Activated naive CD4-positive, alpha-beta T cell treated with anti-CD3 and anti-CD28 coated beads, Interleukin-2, amount 10 ng/mL, durations not matched to agents 7 days and 5 days (primary cell): ENCODE measurements at regions not wholly inside any gene's neighbourhood (a gene's known extent, or its start where the extent isn't known, plus 50 kb on each side); places are given as distances from the start of the nearest gene placed in this dataset.

Source experiments
- CTCF ChIA-PET: fragments of 350-600 bp; sonication (Branson Sonifier 250); formaldehyde crosslinking; loops from one replicate; lab custom pipeline; 2021; ENCODE audit warnings: antibody characterized with exemption; lab: Charles Lee
- DNase-seq: peaks from one replicate; pipeline ENCODE4 v3.0.0-alpha.2; 2020
- H3K27ac Mint-ChIP-seq: one replicate; pipeline ENCODE4 v1.8.0; 2021; ENCODE audit warnings: mild to moderate bottlenecking, moderate library complexity, mixed read lengths
- H3K27me3 Mint-ChIP-seq: one replicate; pipeline ENCODE4 v1.8.0; 2021; ENCODE audit warnings: mild to moderate bottlenecking, mixed read lengths
- H3K36me3 Mint-ChIP-seq: one replicate; pipeline ENCODE4 v1.8.0; 2021; ENCODE audit warnings: mixed read lengths
- H3K4me1 Mint-ChIP-seq: one replicate; pipeline ENCODE4 v1.8.0; 2021; ENCODE audit warnings: mixed read lengths
- H3K4me3 Mint-ChIP-seq: one replicate; pipeline ENCODE4 v1.8.0; 2021; ENCODE audit warnings: mild to moderate bottlenecking, moderate library complexity, mixed read lengths
- H3K9me3 Mint-ChIP-seq: one replicate; pipeline ENCODE4 v1.8.0; 2021; ENCODE audit warnings: mixed read lengths

DNA sequence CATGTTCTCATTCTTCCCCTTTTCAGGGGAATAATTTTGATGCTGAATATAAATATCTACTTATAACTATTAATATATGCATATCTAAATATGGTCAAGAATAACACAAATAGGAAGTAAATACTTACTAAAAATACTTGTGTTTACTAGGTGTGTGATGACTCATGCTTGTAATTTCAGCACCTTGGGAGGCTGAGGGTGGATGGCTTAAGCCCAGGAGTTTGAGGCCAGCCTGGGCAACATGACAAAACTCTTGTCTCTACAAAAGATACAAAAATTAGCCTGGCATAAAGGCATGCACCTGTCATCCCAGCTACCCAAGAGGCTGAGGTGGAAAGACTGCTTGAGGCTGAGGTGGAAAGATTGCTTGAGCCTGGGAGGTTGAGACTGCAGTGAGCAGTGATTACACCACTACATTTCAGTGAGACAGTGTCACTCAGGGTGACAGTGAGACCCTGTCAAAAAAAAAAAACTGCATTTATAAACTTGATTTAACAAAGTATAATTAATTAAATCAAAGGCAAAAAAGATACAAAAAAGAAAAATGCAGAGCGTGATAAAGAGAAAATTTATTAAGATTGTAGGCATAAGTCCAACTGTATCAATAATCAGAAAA is 703.1 kb upstream of the VRK2 start:
- Mint-ChIP-seq H3K27me3 (no peaks in the 10 kb centered on the region), H3K4me1 (no peaks in the 10 kb centered on the region), H3K4me3 (no peak overlapping the region), H3K9me3 (peaks cover 40% of the 10 kb centered on the region), H3K27ac (no peak overlapping the region), H3K36me3 (no peaks in the 10 kb centered on the region)
- DNase-seq, result no peak
- CTCF ChIA-PET, result no interaction called here

DNA sequence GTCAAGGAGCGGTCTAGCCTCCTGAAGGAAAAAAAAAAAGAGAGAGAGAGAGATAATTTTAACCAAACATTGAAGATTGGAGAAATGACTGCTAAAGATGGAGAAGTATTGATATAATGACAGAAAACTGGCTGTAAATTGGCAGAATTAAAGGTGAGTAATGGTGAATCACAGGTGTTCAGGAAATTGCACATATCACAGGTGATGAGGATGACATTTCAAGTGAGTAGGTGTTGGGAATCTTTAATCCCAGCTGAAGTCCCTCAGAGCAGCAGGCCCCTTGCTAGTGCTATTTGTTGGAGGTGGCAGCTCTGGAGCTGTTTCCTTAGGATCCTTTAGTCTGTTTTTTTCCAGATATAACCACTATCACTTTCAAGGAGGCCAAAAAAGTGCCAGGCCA is 678.4 kb upstream of the VRK2 start:
- H3K4me1 Mint-ChIP-seq, result no peaks in the 10 kb centered on the region
- H3K9me3 Mint-ChIP-seq, result peaks cover 9% of the 10 kb centered on the region
- CTCF ChIA-PET, result no interaction called here
- H3K36me3 Mint-ChIP-seq, result no peaks in the 10 kb centered on the region
- no peak overlapping the region for H3K27ac Mint-ChIP-seq
- no peak for DNase-seq
- H3K27me3 Mint-ChIP-seq, result no peaks in the 10 kb centered on the region
- H3K4me3 Mint-ChIP-seq, result no peak overlapping the region

DNA sequence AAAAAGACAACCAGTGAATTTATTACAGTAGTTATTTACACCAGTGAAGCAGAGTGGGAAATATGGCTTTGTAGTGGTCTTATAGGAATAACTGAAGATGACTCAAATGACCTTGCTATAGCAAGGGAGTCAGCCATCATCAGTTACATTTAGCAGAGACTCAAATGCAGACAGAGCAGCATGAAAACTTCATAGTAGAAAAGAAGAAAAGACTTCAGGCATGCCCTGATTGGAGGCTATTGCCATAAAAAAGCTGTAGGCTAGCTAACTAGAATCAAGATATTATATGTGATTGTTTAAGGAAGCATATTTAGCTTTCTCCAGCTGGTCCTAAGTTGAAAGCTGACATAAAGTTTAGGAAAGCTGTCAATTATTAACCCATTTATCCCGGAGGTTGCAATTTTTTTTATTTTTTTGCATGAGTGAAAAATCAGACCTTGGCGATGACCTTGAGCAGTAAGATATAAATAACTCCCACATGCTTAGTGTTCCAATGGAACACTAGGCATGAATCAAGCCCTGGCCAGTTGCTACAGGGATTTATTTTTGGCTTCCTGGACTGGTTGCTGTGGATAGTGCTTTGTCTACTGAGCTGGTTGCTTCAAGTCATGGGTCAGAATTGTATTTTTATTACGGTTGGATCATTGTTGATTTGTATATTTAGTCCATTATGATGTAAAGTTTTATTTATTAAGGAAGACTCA is 675.6 kb upstream of the VRK2 start:
- CTCF ChIA-PET, result no interaction called here
- H3K4me1 Mint-ChIP-seq, result no peaks in the 10 kb centered on the region
- peaks cover 11% of the 10 kb centered on the region for H3K9me3 Mint-ChIP-seq
- H3K36me3 Mint-ChIP-seq, result no peaks in the 10 kb centered on the region
- DNase-seq, result no peak
- H3K27me3 Mint-ChIP-seq, result no peaks in the 10 kb centered on the region
- H3K27ac Mint-ChIP-seq, result no peak overlapping the region
- H3K4me3 Mint-ChIP-seq, result no peak overlapping the region

DNA sequence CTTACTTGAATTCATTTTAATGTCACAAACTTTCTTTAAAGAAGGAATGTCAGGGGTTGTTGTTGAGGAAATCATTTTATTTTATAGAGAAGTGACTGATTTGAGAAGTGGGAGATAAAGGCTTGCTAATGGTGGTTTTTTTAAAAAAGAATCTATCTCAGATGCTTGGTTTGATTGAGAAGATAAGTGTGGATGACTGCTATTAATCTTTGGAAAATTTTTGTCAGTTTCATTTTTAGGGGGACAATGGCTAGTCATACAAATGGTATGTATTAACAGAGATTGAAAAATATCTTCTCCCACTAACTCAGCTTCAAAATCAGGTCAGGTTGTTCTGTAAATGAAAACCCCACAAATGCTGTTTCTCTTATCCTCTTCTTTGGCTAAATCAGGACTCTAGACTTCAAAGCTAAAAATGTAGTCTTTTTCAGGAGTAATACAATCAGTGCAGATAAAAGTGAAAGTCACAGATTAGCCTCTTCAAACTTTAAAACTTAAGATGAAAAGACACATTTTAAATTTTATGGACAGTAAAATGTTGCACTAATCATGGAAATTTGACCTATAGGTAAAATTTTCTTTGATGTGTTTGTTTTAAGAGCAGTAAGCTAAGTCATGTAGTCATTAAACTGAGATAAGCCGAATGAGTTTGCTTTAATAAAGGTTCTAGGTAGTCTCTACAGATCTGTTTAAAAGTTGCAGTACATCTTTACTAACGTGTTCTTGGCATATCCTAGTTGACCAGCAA is 674.2 kb upstream of the VRK2 start:
- Mint-ChIP-seq H3K27me3 (no peaks in the 10 kb centered on the region), H3K4me3 (no peak overlapping the region), H3K36me3 (no peaks in the 10 kb centered on the region), H3K9me3 (peaks cover 11% of the 10 kb centered on the region), H3K27ac (no peak overlapping the region), H3K4me1 (no peaks in the 10 kb centered on the region)
- CTCF ChIA-PET, result no interaction called here
- no peak for DNase-seq

DNA sequence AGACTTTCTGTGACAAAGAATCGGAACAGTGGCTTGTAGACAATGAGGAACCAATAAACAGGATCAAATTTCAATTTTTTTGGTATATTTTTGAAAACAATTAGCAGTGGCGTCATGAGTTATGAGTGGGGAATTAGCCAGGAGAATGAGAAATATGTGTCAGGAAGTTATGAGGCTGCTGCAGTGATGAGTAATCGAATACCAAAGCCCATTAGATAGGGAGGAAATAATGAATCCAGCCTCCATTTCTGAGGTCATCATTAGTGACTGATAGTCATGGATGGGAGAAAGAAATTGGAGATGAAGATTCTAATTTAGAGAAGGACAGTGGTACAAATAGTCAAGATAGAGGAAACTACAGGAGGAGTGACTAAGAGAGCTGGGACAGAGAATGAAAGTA is 673.1 kb upstream of the VRK2 start:
- Mint-ChIP-seq H3K9me3 (peaks cover 9% of the 10 kb centered on the region), H3K27ac (no peak overlapping the region), H3K36me3 (no peaks in the 10 kb centered on the region), H3K4me1 (no peaks in the 10 kb centered on the region), H3K27me3 (no peaks in the 10 kb centered on the region), H3K4me3 (no peak overlapping the region)
- DNase-seq, result no peak
- CTCF ChIA-PET, result no interaction called here

DNA sequence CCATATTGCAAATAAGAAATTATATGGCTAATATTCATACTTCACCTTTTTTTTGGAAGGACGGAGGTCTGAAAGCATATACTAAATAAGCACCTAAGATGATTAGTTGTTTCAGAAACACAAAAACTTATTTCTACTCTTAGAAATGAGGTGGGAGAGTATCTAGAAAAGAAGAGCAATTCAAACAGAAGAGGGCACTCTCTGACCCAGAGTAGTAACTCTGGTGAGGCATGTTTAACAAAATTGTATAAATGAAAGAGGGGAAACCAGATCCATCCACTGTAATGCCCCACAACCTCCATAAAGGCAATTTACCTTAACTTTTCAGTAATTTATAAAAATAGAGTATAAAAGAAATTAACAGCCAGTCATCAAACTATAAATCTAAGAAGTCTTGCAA is 669.6 kb upstream of the VRK2 start:
- CTCF ChIA-PET, result no interaction called here
- H3K4me1 Mint-ChIP-seq, result no peaks in the 10 kb centered on the region
- H3K27me3 Mint-ChIP-seq, result no peaks in the 10 kb centered on the region
- no peak overlapping the region for H3K4me3 Mint-ChIP-seq
- no peaks in the 10 kb centered on the region for H3K36me3 Mint-ChIP-seq
- no peak overlapping the region for H3K27ac Mint-ChIP-seq
- no peak for DNase-seq
- peaks cover 7% of the 10 kb centered on the region for H3K9me3 Mint-ChIP-seq

DNA sequence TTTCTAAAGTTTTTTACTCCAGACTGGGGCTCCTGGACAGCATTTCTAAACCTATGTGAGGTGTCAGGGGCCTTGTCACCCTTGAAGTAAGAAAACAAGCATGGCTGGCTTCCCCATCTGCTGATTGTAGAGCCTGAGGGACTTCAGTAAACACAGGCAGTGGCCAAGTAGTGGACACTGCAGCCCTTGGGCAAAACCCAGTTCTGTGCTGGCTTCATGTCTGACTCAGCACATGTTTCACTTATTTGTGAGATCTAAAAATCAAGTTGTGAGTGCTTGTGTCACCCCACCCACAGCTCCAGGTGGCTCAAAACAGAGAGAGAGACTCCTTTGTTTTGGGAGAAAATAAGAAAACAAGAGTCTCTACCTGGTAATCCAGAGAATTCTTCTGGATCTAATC is 660.3 kb upstream of the VRK2 start:
- CTCF ChIA-PET, result no interaction called here
- no peak overlapping the region for H3K4me3 Mint-ChIP-seq
- no peaks in the 10 kb centered on the region for H3K36me3 Mint-ChIP-seq
- DNase-seq, result no peak
- no peaks in the 10 kb centered on the region for H3K27me3 Mint-ChIP-seq
- no peaks in the 10 kb centered on the region for H3K4me1 Mint-ChIP-seq
- no peak overlapping the region for H3K27ac Mint-ChIP-seq
- peaks cover 17% of the 10 kb centered on the region for H3K9me3 Mint-ChIP-seq

DNA sequence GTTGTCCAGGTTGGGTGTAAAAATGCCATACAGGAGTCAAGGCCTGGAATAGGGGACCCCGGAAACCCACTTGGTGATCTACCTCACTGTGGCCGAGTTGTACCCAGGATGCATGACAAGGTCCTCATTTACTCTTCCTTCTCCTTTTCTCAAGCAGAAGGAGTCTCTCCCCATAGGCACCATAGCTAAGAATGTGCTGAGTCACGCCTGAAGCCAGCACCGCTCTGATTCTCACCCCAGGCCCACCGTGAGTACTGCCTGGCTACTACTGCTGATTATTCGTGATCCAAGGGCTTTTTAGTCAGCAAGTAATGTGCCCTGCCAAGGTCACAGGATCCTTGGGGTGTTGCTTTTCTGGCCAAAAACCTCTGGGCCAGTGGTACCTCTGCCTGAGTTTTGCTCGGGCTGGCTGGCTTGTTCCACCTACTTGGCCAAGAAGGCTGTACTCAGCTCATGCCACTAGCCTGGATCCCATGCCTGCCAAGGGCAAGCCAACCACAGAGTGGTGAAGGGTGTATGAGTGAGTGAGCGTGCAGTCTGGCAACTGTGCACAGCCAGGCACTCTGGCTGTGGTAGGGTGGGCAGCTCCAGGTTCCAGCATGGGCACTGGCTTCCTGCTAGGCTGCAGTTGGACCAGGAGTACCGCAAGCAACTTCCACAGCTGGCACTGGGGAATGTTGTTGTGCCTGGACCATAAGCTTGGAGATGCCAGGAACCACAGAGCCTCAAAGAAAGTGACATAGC is 650.1 kb upstream of the VRK2 start:
- peaks cover 17% of the 10 kb centered on the region for H3K9me3 Mint-ChIP-seq
- H3K27ac Mint-ChIP-seq, result no peak overlapping the region
- H3K4me1 Mint-ChIP-seq, result no peaks in the 10 kb centered on the region
- CTCF ChIA-PET, result no interaction called here
- no peaks in the 10 kb centered on the region for H3K36me3 Mint-ChIP-seq
- no peak overlapping the region for H3K4me3 Mint-ChIP-seq
- no peaks in the 10 kb centered on the region for H3K27me3 Mint-ChIP-seq
- DNase-seq, result no peak

DNA sequence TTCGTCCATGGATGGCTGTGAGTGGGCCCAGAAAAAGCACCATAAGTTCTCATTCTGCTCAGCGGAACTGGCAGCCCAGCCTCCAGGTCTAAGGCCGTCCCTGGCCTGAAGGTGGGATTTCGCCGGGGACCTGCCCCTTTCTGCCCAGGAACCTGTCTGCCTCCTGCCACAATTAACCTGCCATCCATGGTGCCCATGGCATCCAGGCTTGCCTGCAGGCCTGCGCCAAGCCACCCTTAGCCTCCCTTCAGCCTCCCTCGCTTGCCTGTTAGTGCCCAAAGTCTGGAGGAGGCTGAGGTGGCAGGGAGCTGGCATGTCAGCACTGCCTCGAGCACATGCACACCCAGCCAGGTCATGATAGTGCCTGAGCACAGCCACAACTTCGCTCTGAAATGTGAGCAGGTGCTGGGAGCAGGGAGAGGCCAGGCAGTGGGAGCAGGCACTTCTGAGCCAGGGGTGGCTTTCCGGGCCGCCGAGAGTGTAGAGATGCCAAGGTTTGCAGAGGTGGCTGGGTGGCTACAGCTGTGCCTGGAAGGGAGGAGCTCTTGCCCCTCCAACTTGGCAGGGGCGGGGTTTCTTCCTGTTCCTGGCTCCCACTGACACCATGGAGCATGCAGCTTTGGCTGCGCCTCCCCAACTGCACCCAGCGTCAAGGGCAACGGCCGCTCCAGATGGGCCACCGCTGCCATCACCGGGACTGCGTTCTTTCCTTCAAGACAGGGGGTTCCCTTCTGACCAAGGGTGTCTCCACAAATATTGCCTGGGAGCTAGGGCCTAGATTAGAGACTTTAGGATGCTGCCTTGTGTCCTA is 648.9 kb upstream of the VRK2 start:
- no peaks in the 10 kb centered on the region for H3K27me3 Mint-ChIP-seq
- H3K4me1 Mint-ChIP-seq, result no peaks in the 10 kb centered on the region
- no peaks in the 10 kb centered on the region for H3K36me3 Mint-ChIP-seq
- no peak for DNase-seq
- H3K9me3 Mint-ChIP-seq, result peaks cover 15% of the 10 kb centered on the region
- CTCF ChIA-PET, result no interaction called here
- no peak overlapping the region for H3K27ac Mint-ChIP-seq
- H3K4me3 Mint-ChIP-seq, result no peak overlapping the region

DNA sequence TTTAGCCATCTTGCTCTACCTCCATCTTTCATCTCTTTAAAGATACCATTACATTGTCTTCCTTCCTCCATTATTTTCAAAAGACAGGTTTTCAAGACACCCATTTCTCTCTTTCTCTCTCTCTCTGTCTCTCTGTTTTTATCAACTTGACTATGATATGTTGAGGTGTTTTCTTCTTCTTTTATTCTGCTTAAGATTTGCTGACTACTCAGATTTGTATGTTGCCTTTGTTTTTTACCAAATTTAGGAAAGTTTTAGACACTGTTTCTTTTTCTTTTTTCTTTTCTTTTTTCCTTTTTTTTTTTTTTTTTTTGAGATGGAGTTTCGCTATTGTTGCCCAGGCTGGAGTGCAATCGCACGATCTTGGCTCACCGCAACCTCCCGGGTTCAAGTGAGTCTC is 647.5 kb upstream of the VRK2 start:
- H3K27ac Mint-ChIP-seq, result no peak overlapping the region
- CTCF ChIA-PET, result no interaction called here
- peaks cover 15% of the 10 kb centered on the region for H3K9me3 Mint-ChIP-seq
- no peaks in the 10 kb centered on the region for H3K27me3 Mint-ChIP-seq
- DNase-seq, result no peak
- no peak overlapping the region for H3K4me3 Mint-ChIP-seq
- no peaks in the 10 kb centered on the region for H3K4me1 Mint-ChIP-seq
- H3K36me3 Mint-ChIP-seq, result no peaks in the 10 kb centered on the region

DNA sequence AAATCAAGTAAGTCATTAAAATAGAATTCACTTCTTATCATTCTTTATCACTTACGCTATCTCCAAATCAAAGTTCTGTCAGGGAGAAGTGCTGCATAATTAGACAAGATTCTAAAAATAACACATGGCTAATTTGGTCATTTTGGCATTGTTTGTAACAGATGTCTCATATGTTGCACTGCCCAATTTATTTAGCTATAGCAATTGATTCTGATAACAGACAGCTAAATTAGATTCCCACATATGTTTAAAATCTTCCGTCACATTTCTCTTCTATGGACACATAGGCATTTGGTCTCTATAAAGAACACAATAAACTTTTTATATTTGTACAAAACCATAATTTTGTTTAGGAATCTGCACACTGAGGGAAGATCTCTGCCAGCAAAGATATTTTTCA is 644.5 kb upstream of the VRK2 start:
- Mint-ChIP-seq H3K4me1 (no peaks in the 10 kb centered on the region), H3K27me3 (no peaks in the 10 kb centered on the region), H3K9me3 (peaks cover 6% of the 10 kb centered on the region), H3K27ac (no peak overlapping the region), H3K4me3 (no peak overlapping the region), H3K36me3 (no peaks in the 10 kb centered on the region)
- DNase-seq, result no peak
- CTCF ChIA-PET, result no interaction called here

DNA sequence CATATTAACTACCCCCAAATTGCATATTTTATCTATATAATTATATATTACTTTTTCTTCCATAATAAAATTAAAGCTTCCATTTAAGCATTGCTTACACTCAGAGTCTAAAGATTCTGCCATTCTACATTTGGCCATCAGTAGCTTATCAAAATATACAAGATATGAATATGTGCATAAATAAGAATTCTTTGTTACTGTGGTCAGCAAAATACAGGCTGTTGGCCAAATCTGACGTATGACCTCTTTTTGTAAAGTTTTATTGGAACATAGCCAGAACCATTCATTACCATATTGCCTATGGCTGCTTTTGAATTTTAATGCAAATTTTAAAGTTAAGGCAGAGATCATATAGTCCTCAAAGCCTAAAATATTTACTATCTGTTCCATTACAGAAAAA is 643.9 kb upstream of the VRK2 start:
- H3K4me3 Mint-ChIP-seq, result no peak overlapping the region
- CTCF ChIA-PET, result no interaction called here
- no peak for DNase-seq
- no peak overlapping the region for H3K27ac Mint-ChIP-seq
- peaks cover 5% of the 10 kb centered on the region for H3K9me3 Mint-ChIP-seq
- no peaks in the 10 kb centered on the region for H3K4me1 Mint-ChIP-seq
- H3K27me3 Mint-ChIP-seq, result no peaks in the 10 kb centered on the region
- H3K36me3 Mint-ChIP-seq, result no peaks in the 10 kb centered on the region

DNA sequence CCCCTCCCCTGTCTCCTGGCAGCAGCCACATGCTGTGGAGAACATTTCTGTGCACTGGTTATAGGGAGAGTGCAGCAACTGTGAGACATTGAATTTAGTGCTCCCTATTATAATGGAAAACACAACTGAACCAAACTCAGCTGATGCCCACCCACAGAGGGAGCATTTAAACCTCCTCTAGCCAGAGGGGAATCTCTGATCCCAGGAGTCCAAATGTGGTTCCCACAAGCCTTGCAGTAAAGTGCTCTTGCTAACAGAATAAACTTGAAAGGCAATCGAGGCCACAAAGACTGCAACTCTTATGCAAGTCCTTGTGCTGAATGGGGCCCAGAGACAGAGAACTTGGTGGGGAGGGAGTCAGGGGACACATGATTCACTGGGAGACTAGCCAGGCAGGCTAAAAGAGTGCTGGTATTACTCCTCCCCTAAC is 638.8 kb upstream of the VRK2 start:
- CTCF ChIA-PET, result no interaction called here
- Mint-ChIP-seq H3K4me3 (no peak overlapping the region), H3K9me3 (peaks cover 7% of the 10 kb centered on the region), H3K27me3 (no peaks in the 10 kb centered on the region), H3K27ac (no peak overlapping the region), H3K36me3 (no peaks in the 10 kb centered on the region), H3K4me1 (no peaks in the 10 kb centered on the region)
- no peak for DNase-seq

DNA sequence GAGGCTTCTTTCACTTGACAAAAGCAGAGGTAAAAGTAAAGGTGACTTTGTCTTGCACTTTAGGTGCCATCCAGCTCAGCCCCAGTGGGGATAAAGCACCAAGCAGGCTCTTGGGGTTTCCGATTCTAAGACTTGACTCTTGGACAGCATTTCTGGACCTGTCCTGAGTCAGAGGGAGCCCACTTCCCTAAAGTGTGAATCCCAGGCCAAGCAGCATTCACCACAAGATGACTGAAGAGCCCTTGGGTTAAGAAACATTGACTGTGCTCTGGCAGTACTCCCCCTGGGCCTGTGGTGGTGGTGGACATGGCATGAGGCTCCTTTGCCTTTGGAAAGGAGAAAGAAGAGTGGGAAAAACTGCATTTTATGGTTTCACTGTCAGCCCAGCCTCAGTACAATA is 638.0 kb upstream of the VRK2 start:
- no peak overlapping the region for H3K27ac Mint-ChIP-seq
- CTCF ChIA-PET, result no interaction called here
- DNase-seq, result no peak
- no peak overlapping the region for H3K4me3 Mint-ChIP-seq
- peaks cover 10% of the 10 kb centered on the region for H3K9me3 Mint-ChIP-seq
- H3K36me3 Mint-ChIP-seq, result no peaks in the 10 kb centered on the region
- H3K27me3 Mint-ChIP-seq, result no peaks in the 10 kb centered on the region
- no peaks in the 10 kb centered on the region for H3K4me1 Mint-ChIP-seq
